ENCODE measurements at regions not wholly inside any gene's neighbourhood (a gene's known extent, or its start where the extent isn't known, plus 50 kb on each side); places are given as distances from the start of the nearest gene placed in this dataset.
A peak's percentile ranks its signal among the peaks of the same experiment; 100 is the strongest.

- H3K4me3 ChIP-seq (ENCODE audit: low read depth, poor library complexity, severe bottlenecking): no peak overlapping the region
- no peak for TF ChIP-seq POLR2A (IDR thresholded peaks at IDR 0.05)
- TF ChIP-seq CTCF (IDR thresholded peaks at IDR 0.05): no peak
- 89 to 90% methylated on average over 2 of the region's 2 CpGs for WGBS, 2 donors
- DNase-seq (ENCODE audit: low spot score in 2 of 2): no peak
- intact Hi-C loops (cut with DNase I; ENCODE audit: low total_unique reads): no loop called here
Observed at GRCh38 chr12:116490471-116490870, 68.7 kb upstream of the MAP1LC3B2 start.

- WGBS, 2 donors: 82 to 86% methylated on average over 8 of the region's 8 CpGs
Observed at GRCh38 chr12:116492703-116493324, 66.4 kb upstream of the MAP1LC3B2 start.

GRCh38 chr12:116495260-116495659 is 63.9 kb upstream of the MAP1LC3B2 start:
- 25 to 29% methylated on average over 2 of the region's 2 CpGs for WGBS, 2 donors
- no peak for DNase-seq (ENCODE audit: low spot score in 2 of 2)
- intact Hi-C loops (cut with DNase I; ENCODE audit: low total_unique reads): no loop called here
- no peak overlapping the region for H3K4me3 ChIP-seq (ENCODE audit: low read depth, poor library complexity, severe bottlenecking)
- no peak for TF ChIP-seq POLR2A (IDR thresholded peaks at IDR 0.05)
- no peak for TF ChIP-seq CTCF (IDR thresholded peaks at IDR 0.05)

More at GRCh38 chr12:116492703-116493324, 66.4 kb upstream of the MAP1LC3B2 start:
- no peak for DNase-seq (ENCODE audit: low spot score in 2 of 2)
- intact Hi-C loops (cut with DNase I; ENCODE audit: low total_unique reads): no loop called here
- TF ChIP-seq POLR2A (IDR thresholded peaks at IDR 0.05) (no peak), CTCF (IDR thresholded peaks at IDR 0.05) (no peak)
- H3K4me3 ChIP-seq (ENCODE audit: low read depth, poor library complexity, severe bottlenecking): no peak overlapping the region

- TF ChIP-seq CTCF (IDR thresholded peaks at IDR 0.05) (no peak), POLR2A (IDR thresholded peaks at IDR 0.05) (no peak)
- H3K4me3 ChIP-seq (ENCODE audit: low read depth, poor library complexity, severe bottlenecking): no peak overlapping the region
- 45 to 70% methylated on average over 10 to 15 of the region's 15 CpGs for WGBS, 2 donors
- DNase-seq (ENCODE audit: low spot score in 2 of 2): peak; percentile 40 to 88
- intact Hi-C loops (cut with DNase I; ENCODE audit: low total_unique reads): no loop called here
Observed at GRCh38 chr12:116497051-116497591, 62.1 kb upstream of the MAP1LC3B2 start.

GRCh38 chr12:116498471-116498870 is 60.7 kb upstream of the MAP1LC3B2 start:
- TF ChIP-seq CTCF (IDR thresholded peaks at IDR 0.05): no peak
- TF ChIP-seq POLR2A (IDR thresholded peaks at IDR 0.05): no peak
- H3K4me3 ChIP-seq (ENCODE audit: low read depth, poor library complexity, severe bottlenecking): no peak overlapping the region
- WGBS, 2 donors: 25 to 33% methylated on average over 1 of the region's 1 CpG
- intact Hi-C loops (cut with DNase I; ENCODE audit: low total_unique reads): no loop called here
- DNase-seq (ENCODE audit: low spot score in 2 of 2): no peak

Measured in lower leg skin (tissue), 4 donors.